Chondrocyte (in vitro differentiated cells): ENCODE measurements at regions not wholly inside any gene's neighbourhood (a gene's known extent, or its start where the extent isn't known, plus 50 kb on each side); places are given as distances from the start of the nearest gene placed in this dataset.

Experiments
- DNase-seq: peaks from one replicate; pipeline ENCODE4 v3.0.0; 2021; ENCODE audit warnings: mixed read lengths, low spot score
- H3K27ac Mint-ChIP-seq: one replicate; pipeline ENCODE4 v1.8.0; 2021; ENCODE audit warnings: mild to moderate bottlenecking, moderate library complexity, mixed read lengths; ENCODE audit not compliant: unreplicated experiment
- H3K27me3 Mint-ChIP-seq: 2 replicates; pipeline ENCODE4 v1.8.0; 2021; ENCODE audit warnings: low read depth, mixed read lengths
- H3K36me3 Mint-ChIP-seq: 2 replicates; pipeline ENCODE4 v1.8.0; 2021; ENCODE audit warnings: low read depth, mixed read lengths
- H3K4me1 Mint-ChIP-seq: 2 replicates; pipeline ENCODE4 v1.8.0; 2021; ENCODE audit warnings: low read depth, mild to moderate bottlenecking, mixed read lengths
- H3K4me3 Mint-ChIP-seq: one replicate; pipeline ENCODE4 v1.8.0; 2021; ENCODE audit warnings: mild to moderate bottlenecking, moderate library complexity, mixed read lengths; ENCODE audit not compliant: unreplicated experiment
- H3K9me3 Mint-ChIP-seq: 2 replicates; pipeline ENCODE4 v1.8.0; 2021; ENCODE audit warnings: low read depth, mixed read lengths
- CTCF ChIP-seq: fragments of 200-600 bp; sonication (generic); IDR thresholded peaks from 2 replicates; pipeline ENCODE4 v1.5.0; 2021; ENCODE audit warnings: antibody characterized with exemption, mild to moderate bottlenecking, moderate library complexity

DNA sequence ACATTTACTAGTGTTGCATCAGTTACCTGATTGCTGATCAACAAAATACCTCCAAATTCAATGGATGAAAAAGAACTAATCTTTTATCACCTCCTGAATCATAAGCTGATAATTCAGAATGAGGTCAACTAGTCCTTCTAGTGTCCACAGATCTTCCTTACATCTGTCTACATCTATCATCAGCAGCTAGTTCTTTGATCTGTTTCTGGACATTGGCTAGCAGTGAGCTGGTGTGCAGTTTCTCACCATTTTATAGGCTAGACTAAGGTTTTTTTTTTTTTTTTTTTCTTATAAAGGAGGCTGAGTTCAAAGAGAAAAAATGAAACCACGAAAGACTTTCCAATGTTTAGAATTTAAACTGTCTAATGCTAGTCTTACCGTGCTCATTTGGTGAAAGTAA lies 534.3 kb upstream of the ST8SIA4 start:
- Mint-ChIP-seq H3K36me3 (no peaks in the 10 kb centered on the region), H3K9me3 (peaks cover 2% of the 10 kb centered on the region), H3K27me3 (no peaks in the 10 kb centered on the region), H3K4me1 (no peaks in the 10 kb centered on the region), H3K4me3 (no peak overlapping the region), H3K27ac (no peak overlapping the region)
- TF ChIP-seq CTCF: no peak
- no peak for DNase-seq

GRCh38 chr5:101435768-101436167 lies 532.7 kb upstream of the ST8SIA4 start:
- DNase-seq: no peak
- H3K27me3 Mint-ChIP-seq: no peaks in the 10 kb centered on the region
- no peaks in the 10 kb centered on the region for H3K9me3 Mint-ChIP-seq
- H3K4me1 Mint-ChIP-seq: no peaks in the 10 kb centered on the region
- TF ChIP-seq CTCF: no peak
- no peak overlapping the region for H3K27ac Mint-ChIP-seq
- no peaks in the 10 kb centered on the region for H3K36me3 Mint-ChIP-seq
- H3K4me3 Mint-ChIP-seq: no peak overlapping the region

DNA sequence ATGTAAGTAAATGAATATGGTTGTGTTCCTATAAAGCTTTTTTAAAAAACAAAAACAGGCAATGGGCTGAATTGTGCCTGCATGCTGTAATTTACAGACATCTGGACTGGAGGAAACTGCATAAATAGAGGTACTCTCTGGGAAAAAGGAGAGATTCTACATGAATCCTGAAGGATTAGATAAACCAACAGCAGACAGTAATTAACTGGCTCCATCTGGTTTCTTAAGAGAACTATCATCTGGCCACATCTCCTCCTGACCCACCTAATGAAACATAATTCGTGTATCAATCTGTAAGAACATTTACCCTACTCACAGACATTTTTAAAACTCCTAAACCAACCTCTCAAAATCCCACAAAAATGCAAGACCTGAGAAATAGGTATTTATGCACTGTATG lies 528.1 kb upstream of the ST8SIA4 start:
- no peak for DNase-seq
- Mint-ChIP-seq H3K9me3 (no peaks in the 10 kb centered on the region), H3K36me3 (no peaks in the 10 kb centered on the region), H3K27ac (no peak overlapping the region), H3K27me3 (no peaks in the 10 kb centered on the region), H3K4me3 (no peak overlapping the region), H3K4me1 (no peaks in the 10 kb centered on the region)
- TF ChIP-seq CTCF: no peak

- DNase-seq: no peak
- no peaks in the 10 kb centered on the region for H3K4me1 Mint-ChIP-seq
- H3K36me3 Mint-ChIP-seq: no peaks in the 10 kb centered on the region
- H3K4me3 Mint-ChIP-seq: no peak overlapping the region
- H3K27ac Mint-ChIP-seq: no peak overlapping the region
- H3K27me3 Mint-ChIP-seq: no peaks in the 10 kb centered on the region
- no peak for TF ChIP-seq CTCF
- H3K9me3 Mint-ChIP-seq: no peaks in the 10 kb centered on the region
These were observed 527.5 kb upstream of the ST8SIA4 start for GRCh38 chr5:101430551-101430950.

DNA sequence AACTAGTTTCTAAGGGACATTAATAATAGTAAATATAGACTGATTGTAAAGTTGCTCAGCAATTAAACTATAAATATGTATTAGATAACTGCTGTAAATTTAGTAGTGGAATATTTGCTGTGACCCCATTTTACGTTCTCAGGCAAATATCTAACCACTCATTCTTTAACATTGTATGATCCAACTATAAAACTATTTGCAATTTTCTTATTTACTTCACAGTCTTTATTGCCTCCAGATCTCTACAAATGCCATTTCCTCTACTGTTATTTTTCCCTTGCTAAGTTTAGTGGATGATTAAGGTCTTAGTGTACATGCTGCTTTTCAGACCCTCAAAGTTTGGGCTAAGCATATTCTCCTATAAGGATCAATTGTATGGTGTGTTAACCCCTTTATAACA lies 526.2 kb upstream of the ST8SIA4 start:
- Mint-ChIP-seq H3K9me3 (no peaks in the 10 kb centered on the region), H3K27me3 (no peaks in the 10 kb centered on the region), H3K4me1 (peaks cover 6% of the 10 kb centered on the region), H3K4me3 (no peak overlapping the region), H3K36me3 (no peaks in the 10 kb centered on the region), H3K27ac (no peak overlapping the region)
- DNase-seq: no peak
- no peak for TF ChIP-seq CTCF
